ENCODE measurements at regions not wholly inside any gene's neighbourhood (a gene's known extent, or its start where the extent isn't known, plus 50 kb on each side); places are given as distances from the start of the nearest gene placed in this dataset.
"Not testable (repeated sequence)": the region's sequence is repeated elsewhere in the genome, so short reads cannot be mapped to it uniquely, and the experiment has no call there.

DNA sequence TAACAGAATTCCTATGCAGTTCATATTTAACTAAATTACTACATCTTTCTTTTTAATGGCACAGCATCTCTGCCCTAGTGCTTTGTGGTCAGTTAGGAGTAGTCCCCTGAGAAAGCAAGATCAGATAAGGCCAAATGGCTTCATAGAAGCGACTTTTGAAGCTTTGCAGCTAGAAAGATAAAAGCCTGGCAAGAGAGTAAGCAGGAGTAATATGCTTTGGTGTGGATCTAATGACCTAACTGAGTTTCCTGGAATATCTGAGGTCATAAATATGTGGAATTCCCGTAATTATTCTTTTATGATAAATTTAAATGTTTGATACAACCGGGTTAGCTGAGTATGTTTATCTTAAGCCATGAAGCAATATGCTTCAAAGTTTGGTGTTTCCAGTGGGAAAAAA is 374.9 kb upstream of the LRRC3B start:
- no peaks in the 10 kb centered on the region for H3K36me3 Mint-ChIP-seq (ENCODE audit: low read depth)
- no peaks in the 10 kb centered on the region for H3K27me3 Mint-ChIP-seq
- no peak overlapping the region for H3K4me3 Mint-ChIP-seq
- no peaks in the 10 kb centered on the region for H3K9me3 Mint-ChIP-seq
- no peak overlapping the region for H3K27ac Mint-ChIP-seq
- H3K4me1 Mint-ChIP-seq (ENCODE audit: low read depth): no peaks in the 10 kb centered on the region

DNA sequence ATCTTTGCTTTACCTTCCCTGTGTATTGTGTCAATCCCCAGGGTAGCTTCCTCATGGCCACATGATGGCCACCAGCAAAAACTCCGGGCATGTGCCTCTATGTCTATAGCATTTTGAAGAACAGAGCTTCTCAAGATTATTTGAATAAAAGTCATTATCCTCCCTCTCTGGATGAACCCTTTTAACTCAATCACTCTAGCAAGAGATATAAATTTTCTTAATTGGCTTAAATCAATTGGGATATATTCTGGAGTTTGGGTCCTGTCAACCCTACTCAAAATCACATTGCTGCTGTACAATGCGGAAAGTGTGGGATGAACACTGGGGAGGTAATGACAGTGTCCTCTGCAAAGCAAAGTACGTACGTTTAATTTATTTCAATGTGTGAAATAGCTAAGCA is 370.6 kb upstream of the LRRC3B start:
- no peaks in the 10 kb centered on the region for H3K9me3 Mint-ChIP-seq
- H3K4me3 Mint-ChIP-seq: no peak overlapping the region
- no peaks in the 10 kb centered on the region for H3K4me1 Mint-ChIP-seq (ENCODE audit: low read depth)
- no peaks in the 10 kb centered on the region for H3K27me3 Mint-ChIP-seq
- H3K36me3 Mint-ChIP-seq (ENCODE audit: low read depth): no peaks in the 10 kb centered on the region
- no peak overlapping the region for H3K27ac Mint-ChIP-seq

DNA sequence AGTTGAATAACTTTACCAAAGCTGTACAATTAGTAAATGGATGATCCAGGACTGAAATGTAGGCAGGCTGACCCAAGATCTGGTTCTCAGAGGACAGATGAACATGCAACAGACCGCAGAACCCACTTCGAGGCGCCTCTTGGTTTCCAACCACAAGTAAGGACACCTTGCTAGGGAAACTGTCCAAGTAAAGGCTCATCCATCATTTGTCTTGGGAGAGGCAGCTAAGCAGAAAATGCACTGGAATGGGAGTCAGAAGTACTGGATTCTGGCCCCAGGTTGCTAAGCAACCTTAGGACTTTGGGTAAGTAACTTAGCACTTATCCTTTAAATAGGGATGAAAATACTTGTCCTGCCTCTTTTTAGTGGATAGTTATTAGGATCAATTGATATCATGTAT is 366.3 kb upstream of the LRRC3B start:
- no peaks in the 10 kb centered on the region for H3K4me1 Mint-ChIP-seq (ENCODE audit: low read depth)
- H3K4me3 Mint-ChIP-seq: no peak overlapping the region
- H3K27me3 Mint-ChIP-seq: no peaks in the 10 kb centered on the region
- no peaks in the 10 kb centered on the region for H3K36me3 Mint-ChIP-seq (ENCODE audit: low read depth)
- H3K27ac Mint-ChIP-seq: no peak overlapping the region
- H3K9me3 Mint-ChIP-seq: peaks cover 4% of the 10 kb centered on the region

DNA sequence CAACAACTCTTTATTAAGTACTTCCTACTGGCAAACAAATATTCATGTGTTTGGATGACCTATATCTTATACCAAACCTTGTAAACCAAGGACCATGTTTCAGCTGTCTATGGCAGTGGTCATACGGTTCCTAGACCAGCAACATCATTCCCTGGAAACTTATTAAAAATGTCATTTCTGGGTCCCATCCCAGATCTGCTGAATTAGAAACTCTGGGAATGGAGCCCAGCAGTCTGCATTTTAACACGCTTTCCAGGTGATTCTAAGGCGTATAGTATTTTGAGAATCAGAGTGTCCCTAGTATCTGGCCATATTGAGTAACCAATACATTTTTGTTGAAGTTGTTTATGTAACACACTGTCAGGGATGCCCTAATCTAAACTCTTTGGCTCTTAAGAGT is 363.4 kb upstream of the LRRC3B start:
- Mint-ChIP-seq H3K9me3 (peaks cover 4% of the 10 kb centered on the region), H3K36me3 (ENCODE audit: low read depth) (no peaks in the 10 kb centered on the region), H3K27ac (no peak overlapping the region), H3K4me3 (no peak overlapping the region), H3K4me1 (ENCODE audit: low read depth) (no peaks in the 10 kb centered on the region), H3K27me3 (no peaks in the 10 kb centered on the region)

DNA sequence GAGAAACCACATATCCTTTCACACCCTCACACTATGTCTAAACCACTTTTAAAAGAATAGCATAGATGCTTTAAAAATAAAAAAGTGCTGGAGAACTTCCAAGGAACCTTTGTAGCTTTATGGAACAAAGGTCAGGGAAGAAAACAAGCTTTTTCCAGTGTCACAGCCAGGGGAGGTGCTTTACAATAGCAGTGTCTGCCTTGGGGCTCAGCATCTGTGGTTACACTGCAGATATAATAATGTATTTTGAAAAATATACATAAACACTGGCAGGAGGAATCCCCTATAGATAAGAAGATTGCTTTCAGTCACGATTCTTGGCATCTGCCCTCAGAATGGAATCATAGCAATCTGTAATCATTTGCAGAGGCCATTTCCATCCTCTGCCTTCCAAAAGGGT is 362.4 kb upstream of the LRRC3B start:
- Mint-ChIP-seq H3K27me3 (no peaks in the 10 kb centered on the region), H3K9me3 (peaks cover 4% of the 10 kb centered on the region), H3K4me3 (no peak overlapping the region), H3K4me1 (ENCODE audit: low read depth) (no peaks in the 10 kb centered on the region), H3K27ac (no peak overlapping the region), H3K36me3 (ENCODE audit: low read depth) (no peaks in the 10 kb centered on the region)

DNA sequence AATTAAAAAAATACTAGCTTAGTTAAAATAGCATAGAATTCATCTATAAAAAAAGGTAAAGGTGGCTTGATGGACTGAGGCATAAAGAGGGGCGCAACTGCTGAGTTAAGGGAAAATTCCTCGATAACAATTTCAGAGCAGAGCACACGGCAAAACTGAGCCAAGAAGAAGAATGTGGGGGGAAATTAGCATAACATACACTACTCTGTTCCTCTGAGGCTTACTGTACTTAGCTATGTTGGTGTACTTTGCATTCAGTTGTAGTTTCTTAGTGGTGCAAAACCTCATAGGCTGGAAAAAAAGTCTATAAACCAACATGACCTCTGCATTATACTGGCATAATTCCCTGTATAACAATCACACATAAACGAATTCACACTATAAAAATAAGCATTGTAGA is 357.9 kb upstream of the LRRC3B start:
- Mint-ChIP-seq H3K36me3 (ENCODE audit: low read depth) (no peaks in the 10 kb centered on the region), H3K9me3 (no peaks in the 10 kb centered on the region), H3K4me1 (ENCODE audit: low read depth) (no peaks in the 10 kb centered on the region), H3K4me3 (no peak overlapping the region), H3K27me3 (no peaks in the 10 kb centered on the region), H3K27ac (no peak overlapping the region)

DNA sequence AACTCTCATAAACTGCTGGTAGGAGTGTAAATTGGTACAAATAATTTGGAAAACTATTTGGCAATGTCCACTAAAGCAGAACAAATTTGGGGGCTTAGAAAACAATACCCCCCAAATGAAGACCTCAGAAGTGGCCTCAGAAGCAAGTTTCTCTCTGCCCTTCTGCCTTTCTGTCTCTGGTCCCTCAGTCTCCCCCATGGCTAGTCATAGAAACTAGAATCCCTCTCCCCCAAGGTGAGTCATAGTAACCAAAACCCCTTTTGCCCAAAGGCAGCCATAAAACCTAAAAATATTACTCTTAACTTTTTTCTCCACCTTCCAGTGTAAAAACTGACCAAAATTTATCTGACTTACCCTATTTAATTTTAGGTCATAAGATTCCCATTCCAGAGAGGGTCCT is 350.7 kb upstream of the LRRC3B start:
- no peak overlapping the region for H3K4me3 Mint-ChIP-seq
- H3K27me3 Mint-ChIP-seq: no peaks in the 10 kb centered on the region
- no peaks in the 10 kb centered on the region for H3K36me3 Mint-ChIP-seq (ENCODE audit: low read depth)
- H3K27ac Mint-ChIP-seq: no peak overlapping the region
- no peaks in the 10 kb centered on the region for H3K4me1 Mint-ChIP-seq (ENCODE audit: low read depth)
- no peaks in the 10 kb centered on the region for H3K9me3 Mint-ChIP-seq

DNA sequence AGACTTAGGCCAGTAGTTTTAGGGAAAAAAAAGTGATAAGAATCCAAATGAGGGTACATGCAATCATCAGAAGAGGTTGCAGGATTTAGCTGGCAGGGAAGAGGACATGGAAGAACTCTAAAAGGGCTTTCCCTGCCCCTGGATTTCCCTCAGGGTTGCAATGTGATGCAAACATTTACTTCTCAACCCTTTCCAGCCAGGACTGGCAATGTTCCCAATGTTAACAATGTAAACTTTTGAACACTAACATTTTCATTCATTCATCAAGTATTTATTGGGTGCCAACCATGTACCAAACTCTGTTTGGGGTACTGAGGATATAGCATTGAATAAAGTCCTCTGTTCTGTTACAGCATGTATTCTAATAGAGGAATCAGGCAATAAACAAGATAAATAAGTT is 349.4 kb upstream of the LRRC3B start:
- H3K4me3 Mint-ChIP-seq: no peak overlapping the region
- H3K27ac Mint-ChIP-seq: no peak overlapping the region
- H3K9me3 Mint-ChIP-seq: peaks cover 4% of the 10 kb centered on the region
- no peaks in the 10 kb centered on the region for H3K27me3 Mint-ChIP-seq
- H3K36me3 Mint-ChIP-seq (ENCODE audit: low read depth): no peaks in the 10 kb centered on the region
- H3K4me1 Mint-ChIP-seq (ENCODE audit: low read depth): no peaks in the 10 kb centered on the region

DNA sequence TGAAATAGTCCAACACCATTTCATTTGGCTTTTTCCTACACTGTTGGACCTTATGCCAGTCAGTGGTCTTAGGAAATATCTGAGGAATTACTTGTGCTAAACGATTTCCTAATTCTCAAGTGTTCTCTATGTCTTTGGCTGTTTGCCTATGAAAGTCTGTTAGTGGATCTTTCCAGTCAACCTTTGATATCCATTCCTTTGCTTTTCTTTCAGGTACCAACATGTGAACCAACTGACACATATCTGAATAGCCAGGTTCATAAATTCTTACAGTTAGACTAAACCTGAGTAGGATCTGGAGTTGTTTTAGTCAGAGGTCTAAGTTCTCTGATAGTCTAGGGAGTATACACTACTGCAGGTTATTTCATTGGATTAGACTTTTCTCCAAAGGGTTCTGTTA is 343.5 kb upstream of the LRRC3B start:
- no peak overlapping the region for H3K27ac Mint-ChIP-seq
- no peak overlapping the region for H3K4me3 Mint-ChIP-seq
- peaks cover 41% of the 10 kb centered on the region for H3K9me3 Mint-ChIP-seq
- no peaks in the 10 kb centered on the region for H3K27me3 Mint-ChIP-seq
- H3K36me3 Mint-ChIP-seq (ENCODE audit: low read depth): no peaks in the 10 kb centered on the region
- no peaks in the 10 kb centered on the region for H3K4me1 Mint-ChIP-seq (ENCODE audit: low read depth)

DNA sequence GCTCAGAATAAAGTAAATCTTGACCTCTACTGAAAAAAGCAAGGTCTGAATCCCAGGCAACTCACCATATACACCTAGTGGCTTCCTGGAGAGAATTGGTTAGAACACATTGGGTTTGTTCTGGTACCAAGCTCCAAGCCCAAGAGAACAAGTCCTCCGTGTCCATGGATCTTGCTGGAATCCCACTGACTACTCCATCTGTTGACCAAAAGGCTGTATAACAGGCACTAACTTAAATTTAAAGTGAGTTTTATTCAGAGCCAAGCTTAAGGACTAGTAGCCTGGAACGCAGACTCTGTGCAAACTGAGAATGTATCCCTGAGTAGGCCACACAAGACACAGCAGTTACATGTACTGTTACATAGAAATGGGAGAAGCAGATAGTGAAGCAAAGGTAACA is 342.1 kb upstream of the LRRC3B start:
- no peaks in the 10 kb centered on the region for H3K4me1 Mint-ChIP-seq (ENCODE audit: low read depth)
- no peak overlapping the region for H3K27ac Mint-ChIP-seq
- no peaks in the 10 kb centered on the region for H3K27me3 Mint-ChIP-seq
- no peak overlapping the region for H3K4me3 Mint-ChIP-seq
- H3K36me3 Mint-ChIP-seq (ENCODE audit: low read depth): no peaks in the 10 kb centered on the region
- H3K9me3 Mint-ChIP-seq: peaks cover 52% of the 10 kb centered on the region

DNA sequence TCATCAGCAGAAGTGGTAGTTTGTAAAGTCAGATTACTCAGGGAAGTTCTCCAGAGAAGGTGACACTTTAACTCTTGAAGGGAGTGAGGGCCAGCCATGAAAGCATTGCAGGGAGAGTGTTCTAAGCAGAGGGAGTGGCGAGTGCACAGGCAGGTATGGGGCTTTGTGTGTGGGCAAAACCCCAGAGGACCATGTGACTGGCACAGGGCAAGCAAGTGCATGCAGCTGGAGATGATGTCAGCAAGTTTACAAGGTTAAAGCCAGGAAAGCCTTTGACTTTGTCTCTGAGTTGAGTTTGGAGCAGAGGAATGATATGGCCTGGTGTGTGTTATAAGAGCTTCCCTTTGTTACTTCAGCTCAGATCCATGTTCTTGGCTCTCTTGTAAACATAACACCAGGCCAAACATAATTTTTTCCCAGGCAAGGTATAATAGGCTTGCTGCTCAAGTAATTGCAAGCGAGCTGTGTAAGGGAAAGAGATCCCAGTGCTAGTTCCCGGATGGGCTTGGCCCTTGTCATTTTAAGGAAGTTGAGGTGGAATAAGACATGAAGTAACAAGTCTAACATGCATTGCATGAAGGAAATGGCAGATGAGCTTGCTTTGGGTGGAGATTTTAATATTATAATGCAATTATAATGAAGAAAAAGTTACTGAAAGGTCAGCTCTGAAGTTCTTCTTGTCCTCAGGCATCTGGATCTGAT is 341.1 kb upstream of the LRRC3B start:
- Mint-ChIP-seq H3K9me3 (peaks cover 52% of the 10 kb centered on the region), H3K36me3 (ENCODE audit: low read depth) (no peaks in the 10 kb centered on the region), H3K4me1 (ENCODE audit: low read depth) (no peaks in the 10 kb centered on the region), H3K27ac (no peak overlapping the region), H3K4me3 (no peak overlapping the region), H3K27me3 (no peaks in the 10 kb centered on the region)

DNA sequence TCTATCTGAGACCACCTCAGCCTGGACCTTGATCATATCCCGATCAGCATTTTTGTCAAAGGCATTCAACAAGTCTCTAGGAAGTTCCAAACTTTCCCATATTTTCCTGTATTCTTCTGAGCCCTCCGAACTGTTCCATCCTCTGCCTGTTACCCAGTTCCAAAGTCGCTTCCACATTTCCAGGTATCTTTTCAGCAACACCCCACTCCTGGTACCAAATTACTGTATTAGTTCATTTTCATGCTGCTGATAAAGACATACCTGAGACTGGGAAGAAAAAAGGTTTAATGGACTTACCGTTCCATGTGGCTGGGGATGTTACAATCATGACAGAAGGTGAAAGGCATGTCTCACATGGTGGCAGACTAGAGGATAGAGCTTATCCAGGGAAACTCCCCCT is 338.1 kb upstream of the LRRC3B start:
- not testable (repeated sequence) for H3K27me3 Mint-ChIP-seq; H3K36me3 Mint-ChIP-seq (ENCODE audit: low read depth); H3K4me1 Mint-ChIP-seq (ENCODE audit: low read depth); H3K4me3 Mint-ChIP-seq; H3K27ac Mint-ChIP-seq
- H3K9me3 Mint-ChIP-seq: peaks cover 59% of the 10 kb centered on the region

DNA sequence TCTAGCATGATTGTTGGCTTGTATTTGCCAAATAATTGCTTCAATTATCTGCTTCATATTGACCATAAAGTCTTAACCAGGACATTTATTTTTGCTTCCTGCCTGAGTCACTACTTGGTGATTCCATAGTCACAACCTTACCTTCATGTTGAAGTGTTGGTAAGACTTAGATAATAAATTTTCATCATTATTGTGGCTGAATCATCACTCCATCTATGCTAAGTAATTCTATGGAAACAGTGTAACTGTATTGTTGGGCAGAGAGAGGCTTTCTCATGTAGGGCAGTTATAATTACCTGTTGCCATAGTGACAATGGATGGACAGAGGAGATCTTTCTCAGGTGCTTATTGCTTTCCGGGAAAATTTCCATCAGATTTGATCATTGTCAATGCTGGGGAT is 330.7 kb upstream of the LRRC3B start:
- no peaks in the 10 kb centered on the region for H3K36me3 Mint-ChIP-seq (ENCODE audit: low read depth)
- no peak overlapping the region for H3K4me3 Mint-ChIP-seq
- H3K4me1 Mint-ChIP-seq (ENCODE audit: low read depth): no peaks in the 10 kb centered on the region

DNA sequence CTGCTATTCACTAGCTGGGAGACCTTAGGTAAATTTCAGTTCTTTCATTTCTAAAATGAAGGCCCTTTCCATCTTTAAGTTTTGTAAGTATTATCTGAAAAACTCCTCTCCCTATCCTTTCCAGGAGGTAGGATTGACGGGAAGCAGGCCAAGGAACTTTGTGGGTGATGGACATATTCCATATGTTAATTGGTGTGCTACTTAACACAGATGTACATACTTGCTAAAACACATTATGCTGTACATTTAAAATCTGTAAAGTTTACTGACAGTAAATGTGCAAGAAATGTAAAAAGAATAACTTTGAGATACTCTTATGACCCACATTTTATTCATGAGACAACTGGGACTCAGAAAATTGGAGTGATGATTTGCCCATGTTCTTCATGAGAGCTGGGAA is 329.8 kb upstream of the LRRC3B start:
- Mint-ChIP-seq H3K27ac (no peak overlapping the region), H3K4me3 (no peak overlapping the region), H3K27me3 (no peaks in the 10 kb centered on the region)

More for the DNA sequence above, 330.7 kb upstream of the LRRC3B start:
- H3K27ac Mint-ChIP-seq: no peak overlapping the region
- H3K9me3 Mint-ChIP-seq: peaks cover 10% of the 10 kb centered on the region
- no peaks in the 10 kb centered on the region for H3K27me3 Mint-ChIP-seq

DNA sequence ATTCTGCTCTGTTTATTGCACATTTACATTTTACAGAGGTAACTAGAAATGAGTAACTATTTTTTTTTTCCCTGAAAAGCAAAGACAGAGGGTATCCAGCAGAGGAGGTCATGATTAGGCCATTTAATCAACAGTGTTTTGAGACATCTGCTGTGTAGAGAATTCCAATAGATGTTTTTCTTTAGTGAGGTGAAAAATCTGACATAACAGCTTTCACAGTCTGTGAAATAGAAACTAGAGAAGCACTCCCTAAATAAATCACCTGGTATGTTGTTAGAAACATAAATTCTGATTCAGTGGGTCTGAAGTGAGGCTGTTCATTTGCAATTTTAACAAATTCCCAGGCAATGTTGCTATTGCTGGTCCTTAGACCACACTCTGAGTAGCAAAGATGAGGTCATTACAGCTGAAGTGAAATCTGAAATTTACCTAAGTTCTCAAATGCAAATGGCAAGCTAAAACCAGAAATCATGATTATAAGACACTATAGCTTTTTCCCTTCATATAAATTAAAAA is 329.2 kb upstream of the LRRC3B start:
- Mint-ChIP-seq H3K27ac (no peak overlapping the region), H3K27me3 (no peaks in the 10 kb centered on the region), H3K4me3 (no peak overlapping the region), H3K36me3 (ENCODE audit: low read depth) (no peaks in the 10 kb centered on the region), H3K4me1 (ENCODE audit: low read depth) (no peaks in the 10 kb centered on the region), H3K9me3 (peaks cover 4% of the 10 kb centered on the region)

More for the DNA sequence above, 329.8 kb upstream of the LRRC3B start:
- H3K4me1 Mint-ChIP-seq (ENCODE audit: low read depth): no peaks in the 10 kb centered on the region
- H3K36me3 Mint-ChIP-seq (ENCODE audit: low read depth): no peaks in the 10 kb centered on the region
- peaks cover 4% of the 10 kb centered on the region for H3K9me3 Mint-ChIP-seq

DNA sequence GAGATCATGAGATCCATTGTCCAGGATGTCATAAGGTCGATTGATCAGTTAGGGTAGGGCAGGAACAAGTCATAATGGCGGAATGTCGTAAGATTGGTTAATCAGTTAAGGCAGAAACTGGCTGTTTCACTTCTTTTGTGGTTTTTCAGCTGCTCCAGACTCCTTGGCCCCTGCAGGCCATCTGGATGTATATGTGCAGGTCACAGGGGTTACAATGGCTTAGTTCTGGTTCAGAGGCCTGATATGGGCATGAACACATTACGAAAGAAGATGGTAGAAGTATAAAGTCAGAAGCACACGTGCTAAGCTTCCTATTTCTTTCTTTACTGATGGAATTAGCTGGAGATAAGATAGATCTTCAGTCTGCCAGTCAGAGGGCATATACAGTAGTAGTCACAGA is 315.4 kb upstream of the LRRC3B start:
- Mint-ChIP-seq H3K27ac (no peak overlapping the region), H3K4me3 (no peak overlapping the region), H3K36me3 (ENCODE audit: low read depth) (no peaks in the 10 kb centered on the region), H3K27me3 (no peaks in the 10 kb centered on the region), H3K4me1 (ENCODE audit: low read depth) (no peaks in the 10 kb centered on the region), H3K9me3 (peaks cover 25% of the 10 kb centered on the region)
